ENCODE measurements at regions not wholly inside any gene's neighbourhood (a gene's known extent, or its start where the extent isn't known, plus 50 kb on each side); places are given as distances from the start of the nearest gene placed in this dataset.

- H3K27me3 Mint-ChIP-seq (ENCODE audit: insufficient read depth): no peaks in the 10 kb centered on the region
- H3K9me3 Mint-ChIP-seq: no peaks in the 10 kb centered on the region
- no peak overlapping the region for H3K27ac Mint-ChIP-seq
- no peak overlapping the region for H3K4me3 Mint-ChIP-seq
- no peaks in the 10 kb centered on the region for H3K36me3 Mint-ChIP-seq (ENCODE audit: low read depth)
- intact Hi-C loops (cut with micrococcal nuclease): no loop called here
- H3K4me1 Mint-ChIP-seq (ENCODE audit: low read depth): no peaks in the 10 kb centered on the region
- no peak for DNase-seq (ENCODE audit: low spot score)
Measured at GRCh38 chr10:123413353-123413752, 252.8 kb upstream of the GPR26 start.

GRCh38 chr10:123415523-123415922 lies 250.6 kb upstream of the GPR26 start:
- no peaks in the 10 kb centered on the region for H3K36me3 Mint-ChIP-seq (ENCODE audit: low read depth)
- no peak for DNase-seq (ENCODE audit: low spot score)
- no peaks in the 10 kb centered on the region for H3K27me3 Mint-ChIP-seq (ENCODE audit: insufficient read depth)
- intact Hi-C loops (cut with micrococcal nuclease): no loop called here
- no peaks in the 10 kb centered on the region for H3K9me3 Mint-ChIP-seq
- no peak overlapping the region for H3K4me3 Mint-ChIP-seq
- no peak overlapping the region for H3K27ac Mint-ChIP-seq
- H3K4me1 Mint-ChIP-seq (ENCODE audit: low read depth): no peaks in the 10 kb centered on the region

- Mint-ChIP-seq H3K4me3 (no peak overlapping the region), H3K36me3 (ENCODE audit: low read depth) (no peaks in the 10 kb centered on the region), H3K4me1 (ENCODE audit: low read depth) (no peaks in the 10 kb centered on the region), H3K9me3 (no peaks in the 10 kb centered on the region), H3K27ac (no peak overlapping the region), H3K27me3 (ENCODE audit: insufficient read depth) (no peaks in the 10 kb centered on the region)
- intact Hi-C loops (cut with micrococcal nuclease): no loop called here
- no peak for DNase-seq (ENCODE audit: low spot score)
Measured at GRCh38 chr10:123417414-123417813, 248.7 kb upstream of the GPR26 start.

GRCh38 chr10:123421461-123421860 lies 244.7 kb upstream of the GPR26 start:
- intact Hi-C loops (cut with micrococcal nuclease): no loop called here

GRCh38 chr10:123422261-123422660 lies 243.9 kb upstream of the GPR26 start:
- DNase-seq (ENCODE audit: low spot score): no peak
- Mint-ChIP-seq H3K36me3 (ENCODE audit: low read depth) (no peaks in the 10 kb centered on the region), H3K27me3 (ENCODE audit: insufficient read depth) (peaks cover 2% of the 10 kb centered on the region), H3K27ac (no peak overlapping the region), H3K4me1 (ENCODE audit: low read depth) (no peaks in the 10 kb centered on the region), H3K4me3 (no peak overlapping the region), H3K9me3 (no peaks in the 10 kb centered on the region)
- intact Hi-C loops (cut with micrococcal nuclease): no loop called here

More at GRCh38 chr10:123421461-123421860, 244.7 kb upstream of the GPR26 start:
- no peaks in the 10 kb centered on the region for H3K9me3 Mint-ChIP-seq
- no peak for DNase-seq (ENCODE audit: low spot score)
- H3K27me3 Mint-ChIP-seq (ENCODE audit: insufficient read depth): peaks cover 2% of the 10 kb centered on the region
- no peaks in the 10 kb centered on the region for H3K4me1 Mint-ChIP-seq (ENCODE audit: low read depth)
- no peak overlapping the region for H3K27ac Mint-ChIP-seq
- no peaks in the 10 kb centered on the region for H3K36me3 Mint-ChIP-seq (ENCODE audit: low read depth)
- no peak overlapping the region for H3K4me3 Mint-ChIP-seq

GRCh38 chr10:123424537-123424936 lies 241.6 kb upstream of the GPR26 start:
- Mint-ChIP-seq H3K27me3 (ENCODE audit: insufficient read depth) (peaks cover 2% of the 10 kb centered on the region), H3K4me3 (no peak overlapping the region)
- intact Hi-C loops (cut with micrococcal nuclease): no loop called here

GRCh38 chr10:123425680-123426079 lies 240.5 kb upstream of the GPR26 start:
- H3K27me3 Mint-ChIP-seq (ENCODE audit: insufficient read depth): peaks cover 2% of the 10 kb centered on the region
- H3K9me3 Mint-ChIP-seq: no peaks in the 10 kb centered on the region
- no peaks in the 10 kb centered on the region for H3K36me3 Mint-ChIP-seq (ENCODE audit: low read depth)
- H3K27ac Mint-ChIP-seq: no peak overlapping the region
- H3K4me1 Mint-ChIP-seq (ENCODE audit: low read depth): no peaks in the 10 kb centered on the region
- H3K4me3 Mint-ChIP-seq: no peak overlapping the region
- DNase-seq (ENCODE audit: low spot score): no peak
- intact Hi-C loops (cut with micrococcal nuclease): no loop called here

More at GRCh38 chr10:123424537-123424936, 241.6 kb upstream of the GPR26 start:
- no peak for DNase-seq (ENCODE audit: low spot score)
- H3K4me1 Mint-ChIP-seq (ENCODE audit: low read depth): no peaks in the 10 kb centered on the region
- H3K27ac Mint-ChIP-seq: no peak overlapping the region
- H3K9me3 Mint-ChIP-seq: no peaks in the 10 kb centered on the region
- no peaks in the 10 kb centered on the region for H3K36me3 Mint-ChIP-seq (ENCODE audit: low read depth)

GRCh38 chr10:123427165-123427786 lies 238.9 kb upstream of the GPR26 start:
- Mint-ChIP-seq H3K27ac (no peak overlapping the region), H3K4me3 (no peak overlapping the region), H3K4me1 (ENCODE audit: low read depth) (no peaks in the 10 kb centered on the region), H3K36me3 (ENCODE audit: low read depth) (no peaks in the 10 kb centered on the region), H3K9me3 (no peaks in the 10 kb centered on the region), H3K27me3 (ENCODE audit: insufficient read depth) (peaks cover 3% of the 10 kb centered on the region)
- intact Hi-C loops (cut with micrococcal nuclease): no loop called here
- DNase-seq (ENCODE audit: low spot score): no peak

- H3K4me3 Mint-ChIP-seq: no peak overlapping the region
- no peak for DNase-seq (ENCODE audit: low spot score)
- no peak overlapping the region for H3K27ac Mint-ChIP-seq
- H3K4me1 Mint-ChIP-seq (ENCODE audit: low read depth): no peaks in the 10 kb centered on the region
- no peaks in the 10 kb centered on the region for H3K36me3 Mint-ChIP-seq (ENCODE audit: low read depth)
- H3K9me3 Mint-ChIP-seq: no peaks in the 10 kb centered on the region
- intact Hi-C loops (cut with micrococcal nuclease): no loop called here
- H3K27me3 Mint-ChIP-seq (ENCODE audit: insufficient read depth): peaks cover 4% of the 10 kb centered on the region
Measured at GRCh38 chr10:123428391-123428790, 237.8 kb upstream of the GPR26 start.

GRCh38 chr10:123429706-123430221 lies 236.4 kb upstream of the GPR26 start:
- no peak for DNase-seq (ENCODE audit: low spot score)
- H3K4me1 Mint-ChIP-seq (ENCODE audit: low read depth): no peaks in the 10 kb centered on the region
- no peak overlapping the region for H3K27ac Mint-ChIP-seq
- H3K36me3 Mint-ChIP-seq (ENCODE audit: low read depth): no peaks in the 10 kb centered on the region
- H3K27me3 Mint-ChIP-seq (ENCODE audit: insufficient read depth): peaks cover 6% of the 10 kb centered on the region
- no peaks in the 10 kb centered on the region for H3K9me3 Mint-ChIP-seq
- H3K4me3 Mint-ChIP-seq: no peak overlapping the region
- intact Hi-C loops (cut with micrococcal nuclease): no loop called here

GRCh38 chr10:123433539-123433938 lies 232.6 kb upstream of the GPR26 start:
- Mint-ChIP-seq H3K4me1 (ENCODE audit: low read depth) (no peaks in the 10 kb centered on the region), H3K4me3 (no peak overlapping the region), H3K9me3 (no peaks in the 10 kb centered on the region), H3K27me3 (ENCODE audit: insufficient read depth) (peaks cover 6% of the 10 kb centered on the region), H3K27ac (no peak overlapping the region), H3K36me3 (ENCODE audit: low read depth) (no peaks in the 10 kb centered on the region)
- no peak for DNase-seq (ENCODE audit: low spot score)
- intact Hi-C loops (cut with micrococcal nuclease): no loop called here

GRCh38 chr10:123434435-123435039 lies 231.6 kb upstream of the GPR26 start:
- Mint-ChIP-seq H3K4me1 (ENCODE audit: low read depth) (no peaks in the 10 kb centered on the region), H3K4me3 (no peak overlapping the region), H3K9me3 (no peaks in the 10 kb centered on the region), H3K27ac (no peak overlapping the region), H3K27me3 (ENCODE audit: insufficient read depth) (peaks cover 6% of the 10 kb centered on the region), H3K36me3 (ENCODE audit: low read depth) (no peaks in the 10 kb centered on the region)
- intact Hi-C loops (cut with micrococcal nuclease): no loop called here
- DNase-seq (ENCODE audit: low spot score): no peak

- no peaks in the 10 kb centered on the region for H3K4me1 Mint-ChIP-seq (ENCODE audit: low read depth)
- no peak for DNase-seq (ENCODE audit: low spot score)
- H3K27ac Mint-ChIP-seq: no peak overlapping the region
- H3K9me3 Mint-ChIP-seq: no peaks in the 10 kb centered on the region
- intact Hi-C loops (cut with micrococcal nuclease): no loop called here
- H3K4me3 Mint-ChIP-seq: no peak overlapping the region
- no peaks in the 10 kb centered on the region for H3K27me3 Mint-ChIP-seq (ENCODE audit: insufficient read depth)
- no peaks in the 10 kb centered on the region for H3K36me3 Mint-ChIP-seq (ENCODE audit: low read depth)
Measured at GRCh38 chr10:123442901-123443300, 223.3 kb upstream of the GPR26 start.
